Panc1 (cell line): ENCODE measurements at regions not wholly inside any gene's neighbourhood (a gene's known extent, or its start where the extent isn't known, plus 50 kb on each side); places are given as distances from the start of the nearest gene placed in this dataset.

Experiments
- POLR2AphosphoS5 ChIP-seq: IDR thresholded peaks from 2 replicates; pipeline ENCODE4 v1.6.1; 2012; ENCODE audit warnings: mild to moderate bottlenecking, low read depth, low read length, moderate library complexity
- SIN3A ChIP-seq: IDR thresholded peaks from 2 replicates; pipeline ENCODE4 v1.6.1; 2012; ENCODE audit warnings: low read depth, mild to moderate bottlenecking, low read length, moderate library complexity, borderline replicate concordance; ENCODE audit not compliant: insufficient read depth
- TF ChIP-seq, protein P1 (sequence below): fragments of 450-650 bp; IDR thresholded peaks from 2 replicates; pipeline ENCODE4 v1.5.1; 2017; ENCODE audit warnings: mild to moderate bottlenecking

DNA sequence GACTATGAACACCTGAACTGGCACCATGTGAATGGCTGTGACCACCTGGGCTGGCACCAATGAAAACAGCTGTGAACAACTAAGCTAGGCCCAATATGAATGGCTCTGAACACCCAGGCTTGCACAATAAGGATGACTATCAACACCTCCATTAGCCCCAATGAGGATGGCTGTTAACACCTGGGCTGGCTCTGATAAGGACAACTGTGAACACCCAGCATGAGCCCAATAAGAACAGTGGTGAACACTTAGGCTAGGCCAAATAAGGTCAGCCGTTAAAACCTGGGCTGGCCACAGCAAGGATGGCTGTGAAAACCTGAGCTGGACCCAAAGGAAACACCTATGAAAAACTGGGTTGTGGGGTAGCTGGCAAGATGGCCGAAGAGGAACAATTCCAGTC is 1163.1 kb downstream of the UQCRFS1 start:
- TF ChIP-seq, protein P1, sequence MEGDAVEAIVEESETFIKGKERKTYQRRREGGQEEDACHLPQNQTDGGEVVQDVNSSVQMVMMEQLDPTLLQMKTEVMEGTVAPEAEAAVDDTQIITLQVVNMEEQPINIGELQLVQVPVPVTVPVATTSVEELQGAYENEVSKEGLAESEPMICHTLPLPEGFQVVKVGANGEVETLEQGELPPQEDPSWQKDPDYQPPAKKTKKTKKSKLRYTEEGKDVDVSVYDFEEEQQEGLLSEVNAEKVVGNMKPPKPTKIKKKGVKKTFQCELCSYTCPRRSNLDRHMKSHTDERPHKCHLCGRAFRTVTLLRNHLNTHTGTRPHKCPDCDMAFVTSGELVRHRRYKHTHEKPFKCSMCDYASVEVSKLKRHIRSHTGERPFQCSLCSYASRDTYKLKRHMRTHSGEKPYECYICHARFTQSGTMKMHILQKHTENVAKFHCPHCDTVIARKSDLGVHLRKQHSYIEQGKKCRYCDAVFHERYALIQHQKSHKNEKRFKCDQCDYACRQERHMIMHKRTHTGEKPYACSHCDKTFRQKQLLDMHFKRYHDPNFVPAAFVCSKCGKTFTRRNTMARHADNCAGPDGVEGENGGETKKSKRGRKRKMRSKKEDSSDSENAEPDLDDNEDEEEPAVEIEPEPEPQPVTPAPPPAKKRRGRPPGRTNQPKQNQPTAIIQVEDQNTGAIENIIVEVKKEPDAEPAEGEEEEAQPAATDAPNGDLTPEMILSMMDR, result no peak
- TF ChIP-seq SIN3A (no peak), POLR2AphosphoS5 (no peak)
